Liver (tissue), 8 donors: ENCODE measurements at regions not wholly inside any gene's neighbourhood (a gene's known extent, or its start where the extent isn't known, plus 50 kb on each side); places are given as distances from the start of the nearest gene placed in this dataset.
"Not testable (repeated sequence)": the region's sequence is repeated elsewhere in the genome, so short reads cannot be mapped to it uniquely, and the experiment has no call there.

Source experiments
- DNase-seq: peaks from one replicate; pipeline ENCODE4 v3.0.0-alpha.2; 2017; ENCODE audit warnings: low spot score
- H3K27ac ChIP-seq, 2 donors: one replicate each; pipeline ENCODE4 v1.7.0; 2013; ENCODE audit warnings: inconsistent platforms in 2 of 2, low read length in 2 of 2, control low read depth in 1 of 2, low read depth in 1 of 2, mild to moderate bottlenecking in 1 of 2
- H3K27me3 ChIP-seq, 4 donors: one replicate each; pipeline versions ENCODE4 v1.6.1 to v1.7.0; 2013; ENCODE audit warnings: low read length in 3 of 4, inconsistent platforms in 1 of 4, mild to moderate bottlenecking in 1 of 4, moderate library complexity in 1 of 4; ENCODE audit not compliant: control insufficient read depth in 4 of 4, insufficient read depth in 4 of 4
- H3K36me3 ChIP-seq, 4 donors: one replicate each; pipeline versions ENCODE4 v1.6.1 to v1.7.0; 2013; ENCODE audit warnings: low read length in 3 of 4, mild to moderate bottlenecking in 3 of 4, low read depth in 1 of 4, moderate library complexity in 1 of 4; ENCODE audit not compliant: control insufficient read depth in 4 of 4, insufficient read depth in 3 of 4
- H3K4me1 ChIP-seq, 4 donors: one replicate each; pipeline versions ENCODE4 v1.6.1 to v1.7.0; 2013; ENCODE audit warnings: low read length in 3 of 4, mild to moderate bottlenecking in 3 of 4, moderate library complexity in 1 of 4; ENCODE audit not compliant: control insufficient read depth in 4 of 4, insufficient read depth in 4 of 4
- H3K4me3 ChIP-seq, 3 donors: one replicate each; pipeline versions ENCODE4 v1.6.1 to v1.7.0; 2013; ENCODE audit warnings: low read length in 3 of 3, control low read depth in 1 of 3, low read depth in 1 of 3, mild to moderate bottlenecking in 1 of 3
- H3K9ac ChIP-seq, 2 donors: one replicate each; pipeline ENCODE4 v1.7.0; 2013; ENCODE audit warnings: low read length in 2 of 2, mild to moderate bottlenecking in 2 of 2, moderate library complexity in 2 of 2, control low read depth in 1 of 2, low read depth in 1 of 2
- H3K9me3 ChIP-seq, 4 donors: one replicate each; pipeline versions ENCODE4 v1.6.1 to v1.7.0; 2013; ENCODE audit warnings: low read length in 3 of 4; ENCODE audit not compliant: control insufficient read depth in 4 of 4
- ATF3 ChIP-seq: IDR thresholded peaks from 2 replicates; pipeline ENCODE4 v1.6.1; 2016; ENCODE audit warnings: antibody characterized with exemption
- CTCF ChIP-seq: fragments of 150-350 bp; IDR thresholded peaks from 2 replicates; pipeline ENCODE4 v1.5.1; 2017; ENCODE audit warnings: improper control_type of control experiment, low read depth, low read length; ENCODE audit not compliant: missing input control
- EGR1 ChIP-seq, 2 donors: IDR thresholded peaks; 2 replicates each; pipeline ENCODE4 v1.6.1; 2016 to 2018; ENCODE audit warnings: antibody characterized with exemption in 2 of 2, low read depth in 2 of 2
- FOXA1 ChIP-seq: IDR thresholded peaks from 2 replicates; pipeline ENCODE4 v1.6.1; 2016; ENCODE audit warnings: antibody characterized with exemption
- FOXA2 ChIP-seq: IDR thresholded peaks from 2 replicates; pipeline ENCODE4 v1.6.1; 2016; ENCODE audit warnings: antibody characterized with exemption
- GABPA ChIP-seq, 2 donors: IDR thresholded peaks in 1 of 2; conservative IDR thresholded peaks in 1 of 2; 2 replicates each; pipeline ENCODE4 v1.6.1; 2016; ENCODE audit warnings: antibody characterized with exemption in 2 of 2, mild to moderate bottlenecking in 1 of 2, moderate library complexity in 1 of 2
- HNF4A ChIP-seq, 2 donors: conservative IDR thresholded peaks; 2 replicates each; pipeline ENCODE4 v1.6.1; 2016; ENCODE audit warnings: antibody characterized with exemption in 2 of 2, mild to moderate bottlenecking in 2 of 2
- HNF4G ChIP-seq: IDR thresholded peaks from 2 replicates; pipeline ENCODE4 v1.6.1; 2016; ENCODE audit warnings: antibody characterized with exemption
- JUND ChIP-seq, 2 donors: IDR thresholded peaks; 2 replicates each; pipeline ENCODE4 v1.6.1; 2016; ENCODE audit warnings: antibody characterized with exemption in 2 of 2
- MAX ChIP-seq: IDR thresholded peaks from 2 replicates; pipeline ENCODE4 v1.6.1; 2016; ENCODE audit warnings: antibody characterized with exemption
- NR2F2 ChIP-seq: IDR thresholded peaks from 2 replicates; pipeline ENCODE4 v1.6.1; 2016; ENCODE audit warnings: antibody characterized with exemption
- RAD21 ChIP-seq, 2 donors: IDR thresholded peaks; 2 replicates each; pipeline ENCODE4 v1.6.1; 2016; ENCODE audit warnings: antibody characterized with exemption in 2 of 2, mild to moderate bottlenecking in 2 of 2
- REST ChIP-seq: IDR thresholded peaks from 2 replicates; pipeline ENCODE4 v1.6.1; 2016; ENCODE audit warnings: antibody characterized with exemption, mild to moderate bottlenecking
- RXRA ChIP-seq, 2 donors: IDR thresholded peaks; 2 replicates each; pipeline ENCODE4 v1.6.1; 2017 to 2018; ENCODE audit warnings: antibody characterized with exemption in 2 of 2, mild to moderate bottlenecking in 1 of 2
- SP1 ChIP-seq: IDR thresholded peaks from 2 replicates; pipeline ENCODE4 v1.6.1; 2018; ENCODE audit warnings: antibody characterized with exemption, mild to moderate bottlenecking
- TAF1 ChIP-seq: conservative IDR thresholded peaks from 2 replicates; pipeline ENCODE4 v1.6.1; 2016; ENCODE audit warnings: antibody characterized with exemption, mild to moderate bottlenecking
- YY1 ChIP-seq: IDR thresholded peaks from 2 replicates; pipeline ENCODE4 v1.6.1; 2016; ENCODE audit warnings: antibody characterized with exemption, mild to moderate bottlenecking
- ZBTB33 ChIP-seq: IDR thresholded peaks from 2 replicates; pipeline ENCODE4 v1.6.1; 2016; ENCODE audit warnings: antibody characterized with exemption
- WGBS: extraction: QIAGEN DNeasy Blood & Tissue Kit; methylation state at CpG from one replicate; pipeline ENCODE4 v1.1.7; 2013; 5-methylcytosine and 5-hydroxymethylcytosine counted together
- donor health status: healthy.
- donor health status: healthy.
- donor health status: healthy.
- donor health status: healthy.
- donor health status: healthy.

GRCh38 chrX:55874807-55875206 is 157.3 kb downstream of the RRAGB start:
- H3K36me3 ChIP-seq, result no peaks in the 10 kb centered on the region
- H3K4me3 ChIP-seq, result no peak overlapping the region

GRCh38 chrX:55883541-55883940 is 166.0 kb downstream of the RRAGB start:
- not testable (repeated sequence) for H3K4me3 ChIP-seq, H3K9ac ChIP-seq, DNase-seq, H3K9me3 ChIP-seq, H3K27ac ChIP-seq, H3K36me3 ChIP-seq, H3K27me3 ChIP-seq, H3K4me1 ChIP-seq
- WGBS, result 89% methylated on average over 4 of the region's 4 CpGs

More at GRCh38 chrX:55874807-55875206, 157.3 kb downstream of the RRAGB start:
- H3K9ac ChIP-seq, result no peak overlapping the region
- no peak for TF ChIP-seq TAF1
- TF ChIP-seq MAX, result no peak
- TF ChIP-seq EGR1 (IDR thresholded peaks at IDR 0.05; ENCODE audit: low read depth in 2 of 2), result no peak
- no peak for TF ChIP-seq YY1
- TF ChIP-seq RXRA (IDR thresholded peaks at IDR 0.05), result no peak
- no peak for TF ChIP-seq HNF4A (conservative IDR thresholded peaks at IDR 0.05)
- no peak for TF ChIP-seq FOXA2
- no peak for TF ChIP-seq FOXA1
- no peak for TF ChIP-seq HNF4G
- TF ChIP-seq SP1, result no peak
- TF ChIP-seq CTCF, result no peak
- no peak for TF ChIP-seq NR2F2
- TF ChIP-seq ATF3, result no peak
- TF ChIP-seq ZBTB33, result no peak
- TF ChIP-seq REST, result no peak
- no peak for TF ChIP-seq JUND (IDR thresholded peaks at IDR 0.05)
- TF ChIP-seq GABPA (IDR thresholded peaks at IDR 0.05 in 1 of 2, conservative IDR thresholded peaks at IDR 0.05 in 1 of 2), result no peak
- no peak for TF ChIP-seq RAD21 (IDR thresholded peaks at IDR 0.05)
- no peaks in the 10 kb centered on the region for H3K4me1 ChIP-seq
- H3K9me3 ChIP-seq, result peaks cover 0 to 3% (median under 1%) of the 10 kb centered on the region in 4 donors
- DNase-seq, result no peak
- H3K27me3 ChIP-seq, result peaks cover 0 to 5% (median 0%) of the 10 kb centered on the region in 4 donors
- no peak overlapping the region for H3K27ac ChIP-seq
